H1 (cell line): ENCODE measurements at regions not wholly inside any gene's neighbourhood (a gene's known extent, or its start where the extent isn't known, plus 50 kb on each side); places are given as distances from the start of the nearest gene placed in this dataset.

Experiments used
- GTF2F1 ChIP-seq: IDR thresholded peaks from 2 replicates; pipeline ENCODE4 v1.6.1; 2012; ENCODE audit warnings: low read depth, low read length, improper control_type of control experiment, borderline replicate concordance
- NANOG ChIP-seq: IDR thresholded peaks from 2 replicates; pipeline ENCODE4 v1.6.1; 2011; ENCODE audit warnings: low read length, low read depth, mild to moderate bottlenecking, inconsistent platforms; ENCODE audit not compliant: insufficient read depth, poor library complexity, severe bottlenecking
- POLR2A ChIP-seq, 2 experiments: IDR thresholded peaks; 1 replicate in 1 of 2; 2 replicates in 1 of 2; pipeline ENCODE4 v1.6.1; 2011; ENCODE audit warnings: low read depth in 2 of 2, low read length in 2 of 2, mild to moderate bottlenecking in 2 of 2; ENCODE audit errors: control extremely low read depth in 1 of 2
- SIRT6 ChIP-seq: IDR thresholded peaks from one replicate; pipeline ENCODE4 v1.7.1; 2012; ENCODE audit warnings: low read length, inconsistent platforms
- YY1 ChIP-seq: IDR thresholded peaks from 2 replicates; pipeline ENCODE4 v1.6.1; 2011; ENCODE audit warnings: low read depth, mild to moderate bottlenecking, low read length
- TF ChIP-seq, protein P1 (sequence below): IDR thresholded peaks from 2 replicates; pipeline ENCODE4 v1.6.1; 2011; ENCODE audit warnings: low read depth, mild to moderate bottlenecking, low read length; ENCODE audit not compliant: insufficient read depth

DNA sequence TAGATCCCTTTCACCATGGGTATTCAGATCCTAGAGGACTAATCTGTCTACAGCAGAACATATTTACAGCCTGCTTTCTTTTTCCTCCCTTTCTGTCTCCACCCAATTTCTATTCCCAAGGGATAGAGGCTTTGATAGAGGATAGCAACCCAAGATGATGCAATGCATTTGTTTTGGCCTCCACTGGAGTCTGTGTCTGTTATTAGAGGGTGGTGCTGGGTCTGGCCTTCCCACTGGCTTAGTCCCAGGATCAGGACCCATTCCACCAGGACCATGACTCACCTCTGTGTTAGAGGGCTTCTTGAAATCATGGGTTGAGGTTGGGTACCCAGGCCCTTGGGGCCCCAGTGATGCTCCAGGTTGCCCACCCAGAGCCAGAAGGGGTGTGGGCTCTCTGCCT is 239.7 kb upstream of the TNP1 start (continued):
- no peak for TF ChIP-seq NANOG
- TF ChIP-seq SIRT6, result no peak
- TF ChIP-seq, protein P1, sequence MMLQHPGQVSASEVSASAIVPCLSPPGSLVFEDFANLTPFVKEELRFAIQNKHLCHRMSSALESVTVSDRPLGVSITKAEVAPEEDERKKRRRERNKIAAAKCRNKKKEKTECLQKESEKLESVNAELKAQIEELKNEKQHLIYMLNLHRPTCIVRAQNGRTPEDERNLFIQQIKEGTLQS, result no peak
- TF ChIP-seq GTF2F1, result no peak
- no peak for TF ChIP-seq YY1
- no peak for TF ChIP-seq POLR2A (IDR thresholded peaks at IDR 0.05; ENCODE audit: control extremely low read depth in 1 of 2, low read depth in 2 of 2, low read length in 2 of 2)
- TF ChIP-seq, all 59 proteins: peak for 0
